HCT116 (cell line): ENCODE measurements at regions not wholly inside any gene's neighbourhood (a gene's known extent, or its start where the extent isn't known, plus 50 kb on each side); places are given as distances from the start of the nearest gene placed in this dataset.

ENCODE experiments used
- ATAC-seq: fragments of 200-7000 bp; cut with Tn5 transposase; 2 replicates; pipeline ENCODE4 v1.9.1; 2020; ENCODE audit warnings: mild to moderate bottlenecking, moderate library complexity
- BruUV-seq: library from RNA; stranded (reverse); fragments of 400-500 nt; replicated peaks from 2 replicates; lab custom pipeline; 2021; lab: Mats Ljungman, UMichigan
- CTCF ChIA-PET: fragments of 300-600 bp; sonication (Branson Sonifier 250); formaldehyde crosslinking; loops from one replicate; lab custom pipeline; 2021; ENCODE audit warnings: antibody characterized with exemption; lab: Charles Lee
- POLR2A ChIA-PET: fragments of 300-600, 350-600 bp; sonication (Branson Sonifier 250); formaldehyde crosslinking; loops from one replicate; lab custom pipeline; 2021; ENCODE audit warnings: antibody characterized with exemption; lab: Charles Lee
- RAD21 ChIA-PET, 2 experiments: fragments of 300-600 bp; sonication (Branson Sonifier 250); formaldehyde crosslinking; loops; one replicate each; lab custom pipeline; 2023; ENCODE audit warnings: low total read pairs in 2 of 2; ENCODE audit not compliant: uncharacterized antibody in 2 of 2, unreplicated experiment in 2 of 2, low non-redundant PET in 1 of 2; lab: Charles Lee
- DNase-seq: peaks from one replicate; pipeline ENCODE4 v3.0.0-alpha.2; 2010; ENCODE audit warnings: low read depth, low spot score
- H2AFZ ChIP-seq: fragments of 200-600 bp; shearing (Covaris generic), sonication (generic); 2 replicates; pipeline ENCODE4 v1.6.1; 2017; ENCODE audit warnings: low read depth, mixed run types, mixed read lengths, antibody characterized with exemption, low read length; ENCODE audit not compliant: poor library complexity, severe bottlenecking
- H3K27ac ChIP-seq: 2 replicates; pipeline ENCODE4 v1.5.1; 2012; ENCODE audit warnings: low read depth, low read length
- H3K27me3 ChIP-seq: fragments of 200-600 bp; sonication (generic); 2 replicates; pipeline ENCODE4 v1.6.1; 2016; ENCODE audit warnings: mixed run types, low read length, mixed read lengths; ENCODE audit not compliant: insufficient read depth
- H3K36me3 ChIP-seq, 2 experiments: fragments of 200-500 bp in 1 of 2; fragments of 200-600 bp in 1 of 2; sonication (Bioruptor generic) in 1 of 2; sonication (generic) in 1 of 2; 2 replicates each; pipeline versions ENCODE4 v1.5.1 to v1.6.1; 2014 to 2016; ENCODE audit warnings: low read length in 2 of 2, inconsistent platforms in 1 of 2, mixed read lengths in 1 of 2, mixed run types in 1 of 2; ENCODE audit not compliant: insufficient read depth in 2 of 2, control insufficient read depth in 1 of 2
- H3K4me1 ChIP-seq, 2 experiments: fragments of 200-600 bp in 1 of 2; sonication (generic) in 1 of 2; 2 replicates each; pipeline versions ENCODE4 v1.5.1 to v1.6.1; 2012 to 2017; ENCODE audit warnings: low read length in 2 of 2, inconsistent platforms in 1 of 2, mild to moderate bottlenecking in 1 of 2, mixed read lengths in 1 of 2, mixed run types in 1 of 2, moderate library complexity in 1 of 2; ENCODE audit not compliant: insufficient read depth in 2 of 2, control insufficient read depth in 1 of 2
- H3K4me2 ChIP-seq: fragments of 200-600 bp; sonication (generic); 2 replicates; pipeline ENCODE4 v1.6.1; 2017; ENCODE audit warnings: mixed run types, low read length, mixed read lengths
- H3K4me3 ChIP-seq, 2 experiments: fragments of 200-600 bp in 1 of 2; sonication (generic) in 1 of 2; replicated peaks in 1 of 2; 2 replicates each; pipeline ENCODE4 v1.5.1; 2011 to 2016; ENCODE audit warnings: low read length in 2 of 2, control low read depth in 1 of 2, low read depth in 1 of 2, mild to moderate bottlenecking in 1 of 2, mixed read lengths in 1 of 2, mixed run types in 1 of 2
- H3K79me2 ChIP-seq: fragments of 200-600 bp; sonication (generic); 2 replicates; pipeline ENCODE4 v1.6.1; 2017; ENCODE audit warnings: mild to moderate bottlenecking, mixed run types, low read length, moderate library complexity, mixed read lengths; ENCODE audit not compliant: insufficient read depth
- H3K9ac ChIP-seq: fragments of 200-600 bp; sonication (generic); 2 replicates; pipeline ENCODE4 v1.6.1; 2016; ENCODE audit warnings: low read length, mixed read lengths
- H3K9me2 ChIP-seq: fragments of 200-600 bp; sonication (generic), shearing (Covaris generic); 2 replicates; pipeline ENCODE4 v1.6.1; 2017; ENCODE audit warnings: mixed run types, mild to moderate bottlenecking, moderate library complexity; ENCODE audit not compliant: insufficient read depth
- H3K9me3 ChIP-seq, 2 experiments: fragments of 200-500 bp in 1 of 2; fragments of 200-600 bp in 1 of 2; sonication (Bioruptor generic) in 1 of 2; sonication (generic) in 1 of 2; 2 replicates each; pipeline ENCODE4 v1.6.1; 2014 to 2017; ENCODE audit warnings: low read length in 2 of 2, mixed read lengths in 2 of 2, inconsistent platforms in 1 of 2, low read depth in 1 of 2, mild to moderate bottlenecking in 1 of 2, mixed run types in 1 of 2, moderate library complexity in 1 of 2; ENCODE audit not compliant: control insufficient read depth in 1 of 2, insufficient read depth in 1 of 2
- H4K20me1 ChIP-seq: fragments of 200-600 bp; sonication (generic), shearing (Covaris generic); 2 replicates; pipeline ENCODE4 v1.6.1; 2017; ENCODE audit warnings: mixed run types, mild to moderate bottlenecking, moderate library complexity; ENCODE audit not compliant: insufficient read depth
- ATF3 ChIP-seq: IDR thresholded peaks from 2 replicates; pipeline ENCODE4 v1.6.1; 2012
- EGR1 ChIP-seq: IDR thresholded peaks from 2 replicates; pipeline ENCODE4 v1.6.1; 2012; ENCODE audit warnings: low read depth
- ELF1 ChIP-seq: IDR thresholded peaks from 2 replicates; pipeline ENCODE4 v1.6.1; 2012; ENCODE audit warnings: low read depth, borderline replicate concordance
- EZH2 ChIP-seq: fragments of 200-600 bp; sonication (generic); IDR thresholded peaks from 2 replicates; pipeline ENCODE4 v1.6.1; 2017; ENCODE audit warnings: antibody characterized with exemption, mixed run types
- EZH2phosphoT487 ChIP-seq: fragments of 200-600 bp; IDR thresholded peaks from 2 replicates; pipeline ENCODE4 v1.6.1; 2018; ENCODE audit warnings: antibody characterized with exemption, borderline replicate concordance
- FOSL1 ChIP-seq: IDR thresholded peaks from 2 replicates; pipeline ENCODE4 v1.6.1; 2012; ENCODE audit warnings: low read depth
- JUND ChIP-seq: IDR thresholded peaks from 2 replicates; pipeline ENCODE4 v1.6.1; 2012
- POLR2A ChIP-seq: IDR thresholded peaks from 2 replicates; pipeline ENCODE4 v1.7.0; 2011; ENCODE audit warnings: borderline replicate concordance; ENCODE audit not compliant: insufficient read depth, insufficient read length; ENCODE audit errors: extremely low read depth
- POLR2AphosphoS5 ChIP-seq: IDR thresholded peaks from 2 replicates; pipeline ENCODE4 v1.6.1; 2011; ENCODE audit warnings: mild to moderate bottlenecking, low read depth, low read length, moderate library complexity
- RAD21 ChIP-seq: IDR thresholded peaks from 2 replicates; pipeline ENCODE4 v1.6.1; 2012; ENCODE audit warnings: low read depth, mild to moderate bottlenecking
- REST ChIP-seq: IDR thresholded peaks from 2 replicates; pipeline ENCODE4 v1.6.1; 2012; ENCODE audit warnings: low read depth
- YY1 ChIP-seq: IDR thresholded peaks from 2 replicates; pipeline ENCODE4 v1.6.1; 2011; ENCODE audit warnings: low read length, low read depth, moderate library complexity, mild to moderate bottlenecking; ENCODE audit not compliant: insufficient replicate concordance; ENCODE audit errors: extremely low read depth
- ZBTB33 ChIP-seq: IDR thresholded peaks from 2 replicates; pipeline ENCODE4 v1.6.1; 2011; ENCODE audit warnings: mild to moderate bottlenecking, low read length, moderate library complexity; ENCODE audit not compliant: insufficient replicate concordance; ENCODE audit errors: extremely low read depth
- ZNF274 ChIP-seq: fragments of 200-500 bp; sonication (Bioruptor generic); IDR thresholded peaks from 2 replicates; pipeline ENCODE4 v1.6.1; 2014; ENCODE audit warnings: mild to moderate bottlenecking, low read depth, low read length, inconsistent platforms
- intact Hi-C: fragments of 100-400 bp; cut with micrococcal nuclease; formaldehyde crosslinking; loops from 2 replicates; pipeline ENCODE4 v1.10.0; 2022

GRCh38 chr13:99657848-99658260 lies 156.6 kb downstream of the TM9SF2 start:
- no peak overlapping the region for H3K4me2 ChIP-seq
- H3K79me2 ChIP-seq = no peaks in the 10 kb centered on the region
- RAD21 ChIA-PET = no interaction called here
- H3K9me3 ChIP-seq = no peaks in the 10 kb centered on the region
- H4K20me1 ChIP-seq = no peaks in the 10 kb centered on the region
- no peak for DNase-seq
- no peak overlapping the region for H3K27ac ChIP-seq
- H3K9me2 ChIP-seq = no peaks in the 10 kb centered on the region
- BruUV-seq = no TSS peak
- H2AFZ ChIP-seq = no peak overlapping the region
- ATAC-seq = no peak
- intact Hi-C loops = loop anchor here (2.0 to 5.0 kb wide), 5 partner anchors 259 to 1469 kb away; no protein-coding TSS in a partner anchor
- CTCF ChIA-PET = no interaction called here
- H3K4me1 ChIP-seq = peaks cover 11 to 23% of the 10 kb centered on the region in 2 experiments
- H3K36me3 ChIP-seq = no peaks in the 10 kb centered on the region
- no peak overlapping the region for H3K4me3 ChIP-seq
- no peaks in the 10 kb centered on the region for H3K27me3 ChIP-seq
- POLR2A ChIA-PET = no interaction called here
- TF ChIP-seq YY1 (no peak), ELF1 (no peak), JUND (no peak), EGR1 (no peak), EZH2phosphoT487 (no peak), ZBTB33 (no peak), POLR2AphosphoS5 (no peak), EZH2 (no peak), RAD21 (no peak), POLR2A (no peak), FOSL1 (no peak), REST (no peak), ATF3 (no peak), ZNF274 (no peak)
- no peak overlapping the region for H3K9ac ChIP-seq
